ENCODE measurements at regions not wholly inside any gene's neighbourhood (a gene's known extent, or its start where the extent isn't known, plus 50 kb on each side); places are given as distances from the start of the nearest gene placed in this dataset.

- DNase-seq, result no peak
Observed at GRCh38 chr3:59698091-59698490, 648.3 kb upstream of the CFAP20DC start.

GRCh38 chr3:59696783-59697182 is 647.0 kb upstream of the CFAP20DC start:
- no peak for DNase-seq

- DNase-seq, result no peak
Observed at GRCh38 chr3:59695860-59696259, 646.0 kb upstream of the CFAP20DC start.

- no peak for DNase-seq
Observed at GRCh38 chr3:59692117-59692516, 642.3 kb upstream of the CFAP20DC start.

DNA sequence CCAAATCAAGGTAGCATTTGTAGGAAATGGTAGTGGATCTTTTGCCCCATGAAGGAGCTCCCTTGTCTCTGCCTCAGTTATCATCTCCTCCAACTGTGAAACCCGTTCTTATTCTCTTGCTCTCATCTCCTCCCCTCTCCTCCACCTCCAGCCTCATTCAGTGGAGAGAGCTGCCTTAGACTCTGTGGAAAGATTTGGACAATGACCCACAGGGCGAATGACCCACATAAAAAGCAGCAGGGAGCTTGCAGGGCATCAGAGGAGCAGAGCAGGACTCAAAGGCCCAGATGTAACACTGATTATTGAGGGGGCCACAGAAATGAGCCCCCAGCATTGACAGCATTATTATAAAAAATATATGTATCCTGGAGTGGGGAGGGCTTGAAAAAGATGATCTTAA is 641.1 kb upstream of the CFAP20DC start:
- DNase-seq, result no peak

- peak; percentile 37 for DNase-seq
Observed at GRCh38 chr3:59688636-59689035, 638.8 kb upstream of the CFAP20DC start.

- DNase-seq, result no peak
Observed at GRCh38 chr3:59685432-59685831, 635.6 kb upstream of the CFAP20DC start.

- DNase-seq, result no peak
Observed at GRCh38 chr3:59684766-59685165, 634.9 kb upstream of the CFAP20DC start.

DNA sequence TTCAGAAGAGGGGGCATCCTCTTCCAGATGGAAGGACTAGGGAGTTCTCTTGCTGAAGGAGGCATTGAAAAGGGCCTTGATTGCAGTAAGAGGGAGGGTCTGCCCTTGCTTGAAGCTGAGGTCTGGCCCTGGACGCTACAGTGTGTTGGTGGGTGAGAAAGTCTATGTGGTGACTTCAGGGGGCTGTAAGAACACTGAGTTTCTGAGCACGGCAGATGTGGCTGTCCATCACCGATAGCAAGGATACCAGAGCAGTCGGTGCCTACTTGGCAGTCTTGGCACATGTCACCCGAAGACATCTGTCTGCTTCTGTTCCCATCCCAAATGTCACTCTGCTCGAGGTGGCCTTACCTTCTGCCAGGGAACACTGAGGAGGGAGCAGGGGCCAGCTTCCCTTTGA is 631.1 kb upstream of the CFAP20DC start:
- DNase-seq, result peak; percentile 89

DNA sequence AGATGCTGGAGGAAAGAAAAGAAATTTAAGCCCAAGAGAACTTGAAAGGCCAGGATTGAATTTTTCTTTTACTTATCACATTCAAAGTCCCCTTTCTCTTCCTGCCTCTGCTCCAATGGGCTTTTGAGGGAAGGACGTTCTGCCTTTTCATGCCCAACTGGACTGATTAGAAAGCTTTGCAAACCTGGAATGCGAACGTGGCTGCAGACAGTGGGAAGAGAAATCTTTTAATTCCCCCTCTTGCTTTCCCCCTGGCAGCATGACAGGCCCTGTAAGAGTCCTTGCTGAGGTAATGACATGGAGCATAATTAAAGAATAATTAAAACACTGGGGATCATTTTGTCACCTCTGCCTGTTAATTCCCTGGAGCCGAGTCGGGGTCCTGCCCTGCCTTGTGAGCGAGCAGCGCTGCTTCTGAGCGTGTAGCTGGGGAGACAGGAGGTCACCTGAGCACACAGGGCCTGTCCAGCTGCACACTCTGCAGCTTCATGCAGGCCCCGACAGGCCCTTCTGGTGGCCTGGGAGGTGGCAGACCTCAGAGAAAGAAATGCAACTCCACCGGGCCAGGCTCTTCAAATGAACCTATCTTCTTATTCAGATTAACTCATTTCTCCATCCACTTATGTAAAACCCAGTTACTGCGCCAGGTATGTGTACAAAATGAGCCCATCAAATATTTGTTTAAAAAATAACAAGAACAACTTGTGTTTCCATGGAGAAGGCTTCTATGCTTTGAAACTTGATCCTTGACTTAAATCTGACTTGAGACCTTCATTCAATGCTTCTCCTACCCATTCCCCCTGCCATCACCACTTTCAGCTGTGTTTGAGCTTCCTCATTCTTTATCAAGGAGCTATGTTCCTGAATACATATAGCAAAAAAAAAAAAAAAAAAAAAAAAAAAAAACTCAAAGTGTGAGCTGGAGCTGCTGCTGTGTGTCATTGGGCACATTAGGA is 628.2 kb upstream of the CFAP20DC start:
- peak; percentile 50 for DNase-seq

- no peak for DNase-seq
Observed at GRCh38 chr3:59675495-59675894, 625.7 kb upstream of the CFAP20DC start.

DNA sequence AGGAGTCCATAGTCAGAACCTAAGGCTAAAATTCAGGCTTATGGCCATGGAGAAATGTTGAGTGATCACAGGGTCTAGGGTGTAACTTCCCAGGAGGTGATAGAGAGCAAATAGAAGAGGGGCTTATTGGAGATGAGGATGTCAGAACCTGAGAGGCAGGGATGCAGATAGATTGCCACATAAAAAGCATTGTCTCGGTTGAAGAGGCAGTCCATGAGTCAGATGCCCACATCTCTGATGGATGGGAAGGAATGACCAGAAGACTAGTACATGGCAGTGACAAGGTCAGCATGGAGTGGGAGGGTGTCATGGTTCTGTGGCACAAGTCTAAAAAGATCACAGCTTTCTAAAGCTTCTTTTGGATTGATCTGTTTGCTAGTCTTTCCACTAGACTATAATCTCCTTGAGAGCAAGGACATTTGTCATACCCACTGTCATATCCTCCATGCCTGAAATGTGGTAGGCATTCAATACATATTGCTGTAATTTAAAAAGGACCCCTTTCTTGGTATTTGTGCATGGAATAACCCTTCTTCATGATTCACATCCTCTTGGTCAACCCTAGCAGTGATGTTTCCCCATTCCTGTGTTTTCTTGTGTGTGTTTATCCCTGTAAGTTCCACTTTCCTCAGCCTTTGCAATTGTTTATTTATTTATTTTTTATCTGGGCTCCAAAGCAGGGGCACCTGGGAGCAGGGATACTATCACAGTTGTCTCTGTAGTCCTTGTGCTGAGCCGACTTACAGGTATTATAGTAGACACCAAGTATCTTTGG is 613.4 kb upstream of the CFAP20DC start:
- no peak for DNase-seq

- DNase-seq, result no peak
Observed at GRCh38 chr3:59660852-59661625, 611.2 kb upstream of the CFAP20DC start.

DNA sequence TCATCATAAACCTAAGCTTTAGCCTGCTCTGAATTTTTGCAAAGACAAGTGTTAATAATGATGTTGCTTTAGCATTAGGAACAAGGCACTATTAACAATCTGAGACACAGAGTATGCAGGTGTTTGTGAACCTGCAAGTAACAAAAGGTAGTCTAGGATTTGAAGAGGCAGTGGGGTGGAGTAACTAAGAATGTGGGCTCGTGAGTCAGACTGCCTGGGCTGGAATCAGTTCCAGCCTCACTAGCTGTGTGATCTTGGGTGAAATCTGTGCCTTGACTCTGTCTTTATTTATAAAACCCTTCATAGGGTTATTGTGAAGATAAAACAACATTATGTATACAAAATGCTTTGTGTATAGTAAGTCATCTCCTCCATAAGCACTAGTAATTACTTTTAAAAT is 610.6 kb upstream of the CFAP20DC start:
- no peak for DNase-seq

- DNase-seq, result no peak
Observed at GRCh38 chr3:59659755-59660154, 609.9 kb upstream of the CFAP20DC start.

DNA sequence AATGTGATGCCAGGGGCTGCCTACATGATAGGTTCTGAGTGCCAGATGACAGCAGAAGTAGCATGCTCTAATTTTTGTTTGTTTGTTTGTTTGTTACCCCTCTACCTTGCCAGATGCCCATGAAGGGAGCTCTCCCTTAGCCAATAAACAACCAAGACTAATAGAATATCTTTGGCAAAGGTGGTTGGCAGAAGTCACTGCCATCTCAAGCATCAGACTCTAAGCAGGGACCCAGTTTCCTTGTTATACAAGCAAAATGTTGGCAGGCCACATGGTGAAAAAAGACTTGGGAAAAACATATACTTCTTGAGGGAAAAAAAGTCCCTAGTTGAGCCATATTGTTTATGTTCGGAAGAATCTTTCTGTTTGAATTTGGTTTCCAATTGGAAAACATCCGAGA is 609.0 kb upstream of the CFAP20DC start:
- DNase-seq, result no peak

DNA sequence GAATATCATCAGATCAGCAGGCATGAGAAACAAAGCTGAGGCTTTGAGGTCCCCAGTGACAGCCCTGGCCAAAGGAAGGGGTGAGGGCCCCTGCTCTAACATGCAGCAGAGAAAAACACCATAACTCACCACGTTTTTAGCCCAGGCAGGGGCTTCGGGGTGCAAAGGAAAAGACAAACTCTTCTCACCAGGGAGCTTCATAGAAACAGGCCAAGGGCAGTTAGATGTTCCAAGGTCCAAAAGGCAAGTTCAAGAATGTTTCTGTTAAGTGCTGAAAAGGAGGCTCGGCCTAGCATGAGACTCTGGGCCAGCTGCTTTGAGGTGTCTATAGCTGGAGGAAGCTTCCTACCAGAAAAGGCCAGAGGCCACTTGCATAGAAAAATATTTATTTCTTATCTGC is 608.4 kb upstream of the CFAP20DC start:
- DNase-seq, result no peak

DNA sequence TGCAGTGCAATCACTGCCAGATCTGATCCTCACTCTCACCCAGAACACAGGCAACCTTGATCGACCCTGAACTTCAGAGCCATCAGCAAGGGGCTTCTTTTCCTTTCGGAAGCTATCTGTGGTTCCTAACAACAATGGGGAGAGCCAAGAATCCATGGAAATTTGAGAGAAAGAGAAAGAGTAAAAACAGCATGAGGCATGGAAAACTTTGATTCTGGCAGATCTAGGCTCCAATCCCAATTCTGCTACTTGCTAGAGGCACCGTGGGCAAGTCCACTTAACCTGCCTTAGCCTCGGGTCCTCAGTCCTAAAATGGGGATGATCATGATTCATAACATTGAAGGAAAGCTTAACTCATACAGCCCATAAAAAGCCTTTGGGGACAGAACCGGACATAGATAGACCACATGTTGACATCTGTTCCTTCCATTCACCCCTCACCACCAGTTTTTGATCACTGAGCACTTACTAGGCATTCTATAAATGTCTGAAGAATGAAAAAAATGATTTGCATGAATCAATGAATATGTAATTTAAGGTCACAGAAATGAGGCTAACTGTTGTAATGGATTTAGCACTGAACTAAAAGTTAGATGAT is 605.7 kb upstream of the CFAP20DC start:
- no peak for DNase-seq

DNA sequence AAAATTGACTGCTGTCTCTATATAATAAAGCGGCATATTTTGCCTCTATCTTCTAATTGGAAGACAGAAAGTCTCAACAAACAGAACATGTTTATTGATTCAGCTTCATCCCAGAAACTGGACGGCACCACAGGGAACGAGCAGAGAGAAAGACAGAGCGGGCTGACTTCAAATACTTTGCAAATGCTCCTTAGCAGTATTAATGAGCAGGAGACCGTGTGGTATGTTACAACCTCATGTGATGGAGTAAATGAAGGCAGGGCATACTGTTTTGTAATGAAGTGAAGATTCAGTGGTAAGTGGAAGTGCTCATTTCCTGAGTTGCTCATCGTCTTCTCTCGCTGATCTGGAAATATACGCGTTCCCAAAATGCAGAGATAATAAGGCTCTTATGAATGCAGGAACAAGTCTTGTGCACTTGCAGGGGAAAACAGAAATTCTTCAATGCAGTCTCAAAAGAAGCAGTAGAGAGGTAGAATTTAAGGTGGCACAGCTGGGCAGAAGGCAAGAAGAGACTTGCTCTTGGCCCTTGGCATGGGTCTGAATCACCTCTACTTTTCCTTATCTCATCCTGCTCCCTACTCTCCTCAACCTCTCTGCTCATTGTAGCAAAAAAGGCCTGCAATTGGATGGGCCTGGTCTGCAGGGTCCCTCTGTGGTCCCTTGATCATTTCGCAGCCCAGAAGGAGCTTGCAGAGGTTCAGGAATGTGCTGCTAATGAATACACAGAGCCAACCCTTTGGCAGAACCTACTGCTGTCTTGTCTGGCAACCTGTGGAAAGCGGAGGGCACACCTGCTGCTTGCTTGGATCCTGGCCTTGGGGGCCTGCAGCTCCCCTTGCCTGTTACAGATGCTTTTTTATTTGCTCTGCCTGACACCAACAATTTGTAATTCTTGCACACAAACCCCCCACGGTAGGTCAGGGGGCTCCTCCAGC is 604.9 kb upstream of the CFAP20DC start:
- no peak for DNase-seq

DNA sequence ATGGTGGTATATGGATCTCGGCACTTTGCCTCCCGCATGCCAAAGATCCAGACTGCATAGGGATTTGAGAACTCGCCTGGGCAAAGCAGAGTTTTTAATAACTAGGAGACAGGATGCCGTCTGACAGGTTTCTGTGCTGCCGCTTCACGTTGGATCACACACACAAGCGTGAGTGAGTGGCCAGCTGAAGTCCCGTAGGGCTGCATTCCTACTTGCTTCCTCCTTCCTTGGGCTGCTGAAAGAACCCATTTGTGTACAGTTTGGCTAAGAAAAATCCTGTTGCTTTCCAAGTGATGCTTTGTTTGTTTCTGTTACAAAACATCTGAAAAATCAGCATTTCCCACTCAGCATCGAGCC is 604.3 kb upstream of the CFAP20DC start:
- peak; percentile 86 for DNase-seq

Measured in tongue (tissue), 1 donor.